GM21529 (cell line): ENCODE measurements at regions not wholly inside any gene's neighbourhood (a gene's known extent, or its start where the extent isn't known, plus 50 kb on each side); places are given as distances from the start of the nearest gene placed in this dataset.

Source experiments
- ATAC-seq: cut with Tn5 transposase; IDR thresholded peaks from one replicate; pipeline ENCODE4 v1.9.1; 2021; ENCODE audit not compliant: unreplicated experiment

DNA sequence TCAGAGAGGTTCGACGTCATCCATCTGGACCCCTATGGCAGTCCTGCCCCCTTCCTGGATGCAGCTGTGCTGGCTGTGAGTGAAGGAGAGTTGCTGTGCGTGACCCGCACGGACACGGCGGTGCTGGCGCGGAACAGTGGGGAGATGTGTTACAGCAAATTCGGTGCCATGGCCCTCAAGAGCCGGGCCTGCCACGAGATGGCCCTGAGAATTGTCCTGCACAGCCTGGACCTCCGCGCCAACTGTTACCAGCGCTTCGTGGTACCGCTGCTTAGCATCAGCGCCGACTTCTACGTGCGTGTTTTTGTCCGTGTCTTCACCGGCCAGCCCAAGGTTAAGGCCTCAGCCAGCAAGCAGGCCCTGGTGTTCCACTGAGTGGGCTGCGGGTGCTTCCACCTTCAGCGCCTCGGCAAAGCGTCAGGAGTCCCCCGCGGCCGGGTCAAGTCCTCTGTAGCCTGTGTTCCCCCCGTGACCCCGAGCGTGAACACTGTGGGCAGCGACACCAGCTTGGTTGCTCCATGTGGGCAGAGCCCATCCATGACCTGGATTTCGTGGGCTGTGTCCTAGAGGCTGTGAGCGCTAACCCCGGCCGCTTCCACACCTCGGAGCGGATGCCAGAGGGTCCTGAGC is 186.7 kb upstream of the SLITRK2 start:
- ATAC-seq: no peak

DNA sequence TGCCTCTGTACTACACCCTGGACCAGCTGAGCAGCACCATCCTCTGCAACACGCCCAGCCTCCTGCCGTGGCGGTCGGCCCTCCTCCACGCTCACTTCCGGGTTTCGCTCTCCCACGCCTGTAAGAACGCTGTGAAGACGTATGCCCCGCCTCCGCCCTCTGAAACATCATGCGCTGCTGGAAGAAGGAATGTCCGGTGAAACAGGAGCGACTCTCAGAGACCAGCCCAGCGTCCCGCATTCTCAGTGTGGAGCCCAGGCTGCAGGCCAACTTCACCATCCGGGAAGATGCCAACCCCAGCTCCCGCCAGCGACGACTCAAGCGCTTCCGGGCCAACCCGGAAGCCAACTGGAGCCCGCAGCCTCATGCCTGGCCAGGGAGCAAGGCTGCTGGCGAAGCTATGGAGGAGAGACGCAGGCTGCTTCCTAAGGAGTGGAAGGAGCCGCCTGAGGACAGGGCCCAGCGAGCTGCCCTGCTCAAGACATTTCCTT is 186.1 kb upstream of the SLITRK2 start:
- ATAC-seq: no peak

DNA sequence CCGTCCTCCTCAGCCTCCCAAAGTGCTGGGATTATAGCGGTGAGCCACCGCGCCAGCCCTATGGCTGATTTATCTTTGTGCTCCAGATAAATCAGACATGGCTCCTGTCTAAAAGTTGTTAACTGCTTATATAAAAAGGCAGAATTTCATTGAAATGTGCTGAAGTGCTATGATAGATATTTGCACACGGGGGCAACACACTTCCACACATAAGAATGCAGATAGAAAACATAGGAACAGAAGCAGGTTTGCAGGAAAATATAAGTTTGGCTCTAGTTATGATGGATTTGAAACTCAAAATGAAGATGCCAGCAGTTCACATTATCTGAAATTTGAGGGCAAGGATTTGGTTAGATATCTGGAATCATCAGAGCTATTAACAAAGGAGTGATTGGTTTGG is 163.1 kb upstream of the SLITRK2 start:
- no peak for ATAC-seq

DNA sequence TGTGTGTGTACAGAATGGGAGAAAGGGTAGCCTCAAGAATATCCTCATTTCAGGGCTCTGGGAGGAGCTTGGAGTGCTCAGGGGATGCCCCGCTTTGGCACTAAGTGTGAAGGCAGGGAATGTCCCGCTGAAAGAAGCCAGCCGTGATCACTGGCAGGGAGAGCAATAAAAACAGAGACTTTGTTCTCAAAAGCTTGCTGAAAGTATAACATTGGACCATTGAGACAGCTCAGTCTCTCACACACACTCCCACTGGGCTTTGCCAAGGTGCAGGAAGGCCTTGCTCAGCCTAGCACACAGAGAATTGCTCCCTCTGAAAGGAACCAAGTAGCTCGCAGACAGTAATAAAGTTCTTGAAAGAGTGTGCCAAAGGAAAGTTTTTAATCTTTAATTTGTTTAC is 143.8 kb upstream of the SLITRK2 start:
- no peak for ATAC-seq

DNA sequence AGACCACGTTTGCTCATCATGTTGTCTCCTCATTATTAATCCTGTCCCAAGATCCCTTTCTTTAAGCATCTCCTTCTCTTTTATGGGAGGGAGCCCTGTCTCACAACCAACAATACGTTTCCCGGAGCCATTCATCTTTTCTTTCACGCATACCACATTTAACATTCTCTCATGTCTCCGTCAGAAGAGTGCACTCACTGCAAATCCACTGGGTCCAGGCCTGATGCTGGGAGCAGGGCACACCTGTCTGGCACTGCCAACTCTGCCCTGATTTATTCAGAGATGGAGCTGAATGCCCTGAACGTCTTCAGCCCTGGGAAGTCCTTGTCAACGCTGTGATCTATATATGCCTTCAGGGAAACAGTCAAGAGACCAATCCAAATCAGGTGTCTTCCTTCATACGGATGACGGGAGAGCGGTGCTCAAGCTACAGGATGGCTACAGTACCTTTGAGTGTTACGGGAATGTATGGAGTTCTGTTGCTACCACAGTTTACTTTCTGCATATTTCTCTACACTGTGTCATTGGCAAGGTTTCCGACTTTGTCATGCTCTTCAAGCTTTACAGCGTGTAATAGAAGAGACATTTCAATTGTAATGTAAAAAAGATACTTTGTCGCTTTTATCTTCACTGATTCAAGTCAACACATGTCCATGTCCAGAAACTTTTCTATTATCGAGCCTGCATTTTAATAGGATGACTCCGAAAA is 140.4 kb upstream of the SLITRK2 start:
- no peak for ATAC-seq

DNA sequence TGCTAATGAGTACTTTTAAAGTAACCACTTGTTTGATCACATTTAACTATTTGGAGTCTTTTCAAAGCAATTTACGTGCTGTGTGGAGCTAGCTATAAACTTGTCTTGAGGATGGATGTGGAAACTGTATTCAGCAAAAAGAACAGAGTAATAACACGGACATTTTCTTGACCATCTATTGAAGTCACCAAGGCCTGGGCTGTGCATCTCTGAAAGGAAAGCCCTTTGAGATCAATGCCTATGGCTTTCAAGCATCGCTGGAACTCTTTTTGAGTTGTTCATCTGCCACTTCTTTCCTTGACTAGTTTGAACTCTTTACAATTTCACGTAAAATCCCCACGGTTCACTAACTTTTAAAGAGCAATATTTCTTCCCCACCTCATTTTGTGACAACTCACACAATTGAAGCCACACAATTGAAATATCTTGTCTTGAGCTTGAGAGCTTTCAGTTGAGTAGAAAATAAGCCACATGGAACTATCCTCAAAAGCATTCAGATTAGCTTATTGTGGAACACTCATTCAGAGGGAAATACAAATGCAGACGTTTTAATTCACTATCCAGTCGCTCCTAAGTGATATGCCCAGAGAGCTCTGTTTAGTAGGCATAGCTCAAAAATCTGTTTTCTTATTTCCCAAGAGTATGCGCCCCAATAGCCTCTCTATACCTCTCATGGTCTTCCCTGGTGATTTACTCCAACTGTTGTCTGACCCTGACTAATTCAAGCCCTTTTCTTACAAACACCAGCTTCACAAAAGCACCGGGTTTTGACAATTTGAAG is 134.9 kb upstream of the SLITRK2 start:
- ATAC-seq: no peak

DNA sequence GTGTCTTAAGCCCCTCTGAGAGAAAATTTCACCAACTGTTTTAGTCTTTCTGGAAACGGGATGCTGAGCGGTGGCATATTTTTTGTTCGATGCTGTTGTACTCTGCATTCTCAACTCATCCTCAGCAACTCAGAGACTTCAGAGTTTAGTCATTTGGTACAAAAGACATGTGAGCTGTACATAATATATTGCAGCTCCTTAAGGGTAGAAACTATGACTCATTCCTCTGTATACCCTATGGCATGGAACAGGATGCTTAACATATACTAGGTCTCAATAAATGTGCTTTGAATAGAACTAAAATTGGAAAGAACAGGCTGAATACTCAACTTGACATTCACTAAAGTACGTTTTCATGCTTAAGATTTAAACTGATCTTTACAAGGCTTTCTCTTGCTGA is 130.5 kb upstream of the SLITRK2 start:
- no peak for ATAC-seq

DNA sequence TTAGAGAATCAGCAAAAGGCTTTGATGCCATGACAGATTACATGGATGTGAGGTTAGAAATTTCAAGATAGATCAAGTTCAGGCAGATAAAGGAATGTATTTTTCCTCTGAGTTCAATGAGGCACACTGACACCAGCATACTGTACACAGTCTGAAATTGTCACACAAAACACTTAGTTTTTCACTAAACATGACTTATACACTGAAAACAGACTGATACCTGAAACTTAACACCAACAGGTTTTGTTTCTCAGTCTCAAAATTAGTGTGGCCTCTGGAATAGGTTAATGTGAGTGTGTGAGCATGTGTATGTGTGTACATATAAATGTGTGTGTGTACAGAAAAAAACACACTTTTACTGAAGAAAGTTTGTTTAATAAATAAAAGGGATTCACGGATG is 129.9 kb upstream of the SLITRK2 start:
- ATAC-seq: no peak

DNA sequence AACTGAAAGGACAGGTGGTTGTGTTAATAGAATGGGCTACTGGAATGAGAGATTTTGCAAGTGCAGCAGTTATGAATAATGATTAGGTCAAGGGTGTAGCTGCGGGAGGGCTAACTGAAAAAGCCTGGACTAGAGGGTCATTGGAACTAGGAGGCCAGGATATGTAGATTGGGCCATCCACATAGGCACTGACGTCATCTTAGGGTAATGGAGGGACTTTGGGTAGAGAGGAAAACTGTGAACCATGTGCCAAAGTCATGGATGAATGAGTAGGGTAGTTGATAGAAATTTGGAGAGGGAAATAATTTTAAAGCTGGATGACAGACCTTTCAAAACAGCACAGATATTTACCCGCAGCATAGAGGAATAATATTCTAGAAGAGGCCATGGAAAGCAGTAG is 123.6 kb upstream of the SLITRK2 start:
- ATAC-seq: no peak

DNA sequence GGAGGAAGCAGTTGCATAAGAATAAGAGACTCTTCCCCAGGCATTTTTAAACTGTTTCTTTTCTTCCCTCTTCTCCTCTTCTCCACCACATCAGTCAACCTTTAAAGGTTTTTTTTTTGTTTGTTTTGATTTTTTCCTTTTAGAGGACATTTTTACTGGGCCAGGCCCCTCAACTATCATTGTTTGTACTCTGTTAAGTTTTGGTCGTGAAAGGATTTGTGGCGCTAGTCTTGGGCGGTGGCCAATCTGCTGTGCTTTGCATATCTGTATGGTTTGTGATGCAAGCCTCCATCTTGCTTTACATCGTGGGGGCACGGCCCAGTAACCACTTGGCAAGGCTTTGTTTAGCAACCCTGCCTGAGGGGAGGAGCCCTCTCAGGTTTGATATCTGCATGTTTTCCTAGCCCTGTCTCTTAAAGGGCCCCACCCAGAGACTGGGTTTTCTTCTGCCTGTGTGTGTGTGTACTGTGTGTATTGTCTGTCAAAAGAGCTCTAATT is 101.9 kb upstream of the SLITRK2 start:
- ATAC-seq: no peak

DNA sequence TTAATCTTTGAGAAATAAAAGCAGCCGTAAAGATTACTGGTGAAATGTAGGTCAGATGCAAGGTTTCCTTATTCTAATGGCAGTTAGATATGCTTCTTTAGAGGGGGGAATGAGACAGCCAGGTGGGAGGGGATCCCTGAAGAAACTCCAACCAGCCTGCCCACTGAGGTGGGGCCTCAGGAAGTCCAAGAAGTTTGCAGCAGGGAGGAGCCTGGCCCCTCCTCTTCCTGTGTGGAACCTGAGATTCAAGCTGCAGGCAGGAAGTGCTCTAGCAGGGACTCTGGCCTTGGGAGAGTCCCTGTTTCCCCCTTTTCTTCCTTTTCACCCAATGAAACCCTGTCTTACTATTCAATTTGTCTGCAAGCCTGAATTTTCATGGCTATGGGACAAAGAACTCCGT is 101.4 kb upstream of the SLITRK2 start:
- ATAC-seq: no peak

DNA sequence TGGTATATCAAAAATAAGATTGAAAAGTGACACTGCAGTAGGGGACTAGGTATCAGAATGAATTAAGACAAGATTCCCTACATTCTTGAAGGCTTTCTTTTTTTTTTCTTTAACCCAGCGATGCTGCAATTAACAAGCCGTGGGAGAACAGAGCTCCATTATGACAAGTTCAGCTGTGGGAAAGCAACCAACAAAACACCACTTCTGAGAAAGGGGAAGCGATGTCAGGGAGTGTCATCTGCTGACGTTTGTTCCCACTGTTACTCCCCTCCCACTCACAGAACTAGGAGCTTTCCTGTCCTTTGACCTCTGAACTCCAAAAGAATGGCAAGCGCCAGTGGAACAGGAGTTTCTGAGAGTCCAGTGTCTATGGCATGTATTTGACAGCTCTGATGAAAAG is 90.2 kb upstream of the SLITRK2 start:
- no peak for ATAC-seq

DNA sequence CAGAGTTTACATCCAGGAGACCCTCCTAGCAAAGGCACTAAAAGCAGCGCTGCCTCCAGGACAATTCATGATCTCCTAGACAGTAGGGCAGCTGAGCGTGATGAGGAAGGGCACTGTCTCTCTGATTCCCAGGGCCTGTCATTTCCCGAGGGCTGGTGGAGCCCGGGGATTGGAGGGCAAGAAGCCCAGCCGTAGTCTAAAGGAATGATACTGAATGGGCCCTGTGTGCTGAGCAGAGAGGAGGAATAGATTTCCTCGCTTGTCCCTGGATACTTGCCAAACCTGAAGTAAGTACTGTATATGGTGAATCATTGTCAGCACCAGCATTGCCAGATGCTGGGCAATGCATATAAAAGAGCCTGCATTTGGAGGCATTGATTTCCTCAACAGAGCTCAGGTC is 88.0 kb upstream of the SLITRK2 start:
- ATAC-seq: no peak

DNA sequence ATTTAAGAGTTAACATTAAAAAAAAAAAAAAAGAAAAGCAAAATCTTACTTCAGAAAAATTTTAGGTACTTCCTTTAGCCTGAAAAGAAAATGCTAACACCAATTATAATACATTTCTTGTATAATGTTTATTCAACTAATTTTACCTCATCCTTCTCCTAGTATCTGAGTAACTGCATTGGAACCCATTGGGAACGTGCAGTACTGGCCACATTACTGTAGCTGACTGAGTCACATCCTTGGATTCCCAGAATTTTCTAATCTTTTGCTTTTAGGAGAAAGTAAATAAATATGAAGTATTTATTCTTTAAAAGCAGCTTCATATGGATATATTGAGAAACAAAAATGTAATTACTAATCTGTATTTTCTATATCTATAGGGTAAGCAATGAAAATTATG is 82.6 kb upstream of the SLITRK2 start:
- no peak for ATAC-seq

DNA sequence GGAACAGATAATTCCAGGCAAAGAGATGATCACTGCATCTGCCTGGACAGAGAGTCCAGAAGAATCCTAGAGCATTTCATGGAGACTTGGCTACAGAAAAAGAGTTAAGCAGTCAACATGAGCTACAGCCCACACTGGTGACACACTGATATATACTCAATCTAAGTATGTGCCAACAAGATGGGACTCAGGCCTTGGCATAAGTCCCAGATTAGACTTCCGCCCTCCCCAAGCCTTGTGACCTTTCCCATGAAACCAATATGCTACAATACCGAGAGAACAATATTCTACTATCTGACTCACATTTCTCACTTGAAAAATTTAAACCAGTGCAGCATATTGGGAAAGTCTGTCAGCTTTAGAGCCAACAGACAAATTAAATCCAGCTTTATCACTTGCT is 65.7 kb upstream of the SLITRK2 start:
- ATAC-seq: no peak
